ENCODE measurements at regions not wholly inside any gene's neighbourhood (a gene's known extent, or its start where the extent isn't known, plus 50 kb on each side); places are given as distances from the start of the nearest gene placed in this dataset.

- no peaks in the 10 kb centered on the region for H3K36me3 ChIP-seq (ENCODE audit: insufficient read depth, low read length)
- H3K36me3 Mint-ChIP-seq (ENCODE audit: low read depth, unreplicated experiment): no peaks in the 10 kb centered on the region
- H3K4me1 Mint-ChIP-seq (ENCODE audit: low read depth, unreplicated experiment): peaks cover 4% of the 10 kb centered on the region
- H3K27ac ChIP-seq (ENCODE audit: low read depth, low read length): no peak overlapping the region
- H3K9ac ChIP-seq (ENCODE audit: low read length): no peak overlapping the region
- no peak overlapping the region for H3K4me3 ChIP-seq (ENCODE audit: insufficient read depth, low read depth, low read length)
- H3K27me3 Mint-ChIP-seq (ENCODE audit: low read depth, unreplicated experiment): no peaks in the 10 kb centered on the region
- peak; percentile 59 for FAIRE-seq
- H3K27ac Mint-ChIP-seq (ENCODE audit: unreplicated experiment): no peak overlapping the region
- H3K4me1 ChIP-seq (ENCODE audit: insufficient read depth, low read length): no peaks in the 10 kb centered on the region
- no peaks in the 10 kb centered on the region for H3K9me3 Mint-ChIP-seq (ENCODE audit: unreplicated experiment)
- no peak overlapping the region for H3K4me2 ChIP-seq (ENCODE audit: low read length)
- peak; percentile 81 for DNase-seq (ENCODE audit: low read depth)
- no peaks in the 10 kb centered on the region for H3K9me3 ChIP-seq (ENCODE audit: insufficient read depth, low read depth, low read length)
- H3K4me3 Mint-ChIP-seq (ENCODE audit: unreplicated experiment): no peak overlapping the region
- no peak overlapping the region for H2AFZ ChIP-seq (ENCODE audit: low read depth, low read length)
- no peaks in the 10 kb centered on the region for H3K27me3 ChIP-seq (ENCODE audit: insufficient read depth, low read length)
- H3K79me2 ChIP-seq (ENCODE audit: insufficient read depth, low read length): no peaks in the 10 kb centered on the region
- H4K20me1 ChIP-seq (ENCODE audit: insufficient read depth, low read length): no peaks in the 10 kb centered on the region
- no peak for TF ChIP-seq CTCF (IDR thresholded peaks at IDR 0.05; ENCODE audit: insufficient read depth, low read depth, low read length)
- TF ChIP-seq EZH2 (IDR thresholded peaks at IDR 0.05; ENCODE audit: insufficient read depth, low read length): no peak
Observed at GRCh38 chr21:28418726-28419514, 573.8 kb downstream of the LTN1 start.

GRCh38 chr21:28410256-28410655, 582.4 kb downstream of the LTN1 start:
- Mint-ChIP-seq H3K27ac (ENCODE audit: unreplicated experiment) (no peak overlapping the region), H3K4me1 (ENCODE audit: low read depth, unreplicated experiment) (no peaks in the 10 kb centered on the region), H3K36me3 (ENCODE audit: low read depth, unreplicated experiment) (no peaks in the 10 kb centered on the region), H3K27me3 (ENCODE audit: low read depth, unreplicated experiment) (no peaks in the 10 kb centered on the region), H3K4me3 (ENCODE audit: unreplicated experiment) (no peak overlapping the region), H3K9me3 (ENCODE audit: unreplicated experiment) (no peaks in the 10 kb centered on the region)
- TF ChIP-seq EZH2 (IDR thresholded peaks at IDR 0.05; ENCODE audit: insufficient read depth, low read length): no peak
- TF ChIP-seq CTCF (IDR thresholded peaks at IDR 0.05; ENCODE audit: insufficient read depth, low read depth, low read length): no peak
- Histone ChIP-seq H3K36me3 (ENCODE audit: insufficient read depth, low read length) (no peaks in the 10 kb centered on the region), H3K27ac (ENCODE audit: low read depth, low read length) (no peak overlapping the region), H2AFZ (ENCODE audit: low read depth, low read length) (no peak overlapping the region), H3K27me3 (ENCODE audit: insufficient read depth, low read length) (no peaks in the 10 kb centered on the region), H4K20me1 (ENCODE audit: insufficient read depth, low read length) (no peaks in the 10 kb centered on the region), H3K79me2 (ENCODE audit: insufficient read depth, low read length) (no peaks in the 10 kb centered on the region), H3K4me1 (ENCODE audit: insufficient read depth, low read length) (no peaks in the 10 kb centered on the region), H3K9ac (ENCODE audit: low read length) (no peak overlapping the region), H3K4me2 (ENCODE audit: low read length) (no peak overlapping the region), H3K4me3 (ENCODE audit: insufficient read depth, low read depth, low read length) (no peak overlapping the region), H3K9me3 (ENCODE audit: insufficient read depth, low read depth, low read length) (no peaks in the 10 kb centered on the region)
- DNase-seq (ENCODE audit: low read depth): no peak
- no peak for FAIRE-seq

GRCh38 chr21:28402616-28402989, 590.1 kb downstream of the LTN1 start:
- Histone ChIP-seq H3K4me1 (ENCODE audit: insufficient read depth, low read length) (no peaks in the 10 kb centered on the region), H3K27me3 (ENCODE audit: insufficient read depth, low read length) (no peaks in the 10 kb centered on the region), H3K9ac (ENCODE audit: low read length) (no peak overlapping the region), H3K36me3 (ENCODE audit: insufficient read depth, low read length) (no peaks in the 10 kb centered on the region), H2AFZ (ENCODE audit: low read depth, low read length) (no peak overlapping the region), H3K4me2 (ENCODE audit: low read length) (no peak overlapping the region), H3K4me3 (ENCODE audit: insufficient read depth, low read depth, low read length) (no peak overlapping the region), H3K27ac (ENCODE audit: low read depth, low read length) (no peak overlapping the region), H3K9me3 (ENCODE audit: insufficient read depth, low read depth, low read length) (no peaks in the 10 kb centered on the region), H3K79me2 (ENCODE audit: insufficient read depth, low read length) (no peaks in the 10 kb centered on the region), H4K20me1 (ENCODE audit: insufficient read depth, low read length) (no peaks in the 10 kb centered on the region)
- no peaks in the 10 kb centered on the region for H3K27me3 Mint-ChIP-seq (ENCODE audit: low read depth, unreplicated experiment)
- no peaks in the 10 kb centered on the region for H3K36me3 Mint-ChIP-seq (ENCODE audit: low read depth, unreplicated experiment)
- no peak for FAIRE-seq
- H3K4me3 Mint-ChIP-seq (ENCODE audit: unreplicated experiment): no peak overlapping the region
- H3K9me3 Mint-ChIP-seq (ENCODE audit: unreplicated experiment): peaks cover 6% of the 10 kb centered on the region
- TF ChIP-seq EZH2 (IDR thresholded peaks at IDR 0.05; ENCODE audit: insufficient read depth, low read length) (no peak), CTCF (IDR thresholded peaks at IDR 0.05; ENCODE audit: insufficient read depth, low read depth, low read length) (no peak)
- no peak for DNase-seq (ENCODE audit: low read depth)
- peaks cover 2% of the 10 kb centered on the region for H3K4me1 Mint-ChIP-seq (ENCODE audit: low read depth, unreplicated experiment)
- H3K27ac Mint-ChIP-seq (ENCODE audit: unreplicated experiment): no peak overlapping the region
